GM23338 (cell line): ENCODE measurements at regions not wholly inside any gene's neighbourhood (a gene's known extent, or its start where the extent isn't known, plus 50 kb on each side); places are given as distances from the start of the nearest gene placed in this dataset.

Experiments
- ATAC-seq: fragments of 200-7000 bp; cut with Tn5 transposase; 3 replicates; pipeline ENCODE4 v1.9.1; 2020
- DNase-seq: peaks from one replicate; pipeline ENCODE4 v3.0.0-alpha.2; 2015; ENCODE audit warnings: low spot score
- H2AFZ ChIP-seq: fragments of 200-600 bp; sonication (generic); 2 replicates; pipeline ENCODE4 v1.8.0; 2016; ENCODE audit warnings: antibody characterized with exemption, mild to moderate bottlenecking, moderate library complexity
- H3F3A ChIP-seq: fragments of 200-600 bp; sonication (generic); replicated peaks from 2 replicates; pipeline ENCODE4 v1.8.0; 2017; ENCODE audit warnings: antibody characterized with exemption, mixed run types, low read depth
- H3K27ac ChIP-seq: fragments of 200-600 bp; sonication (generic); 2 replicates; pipeline ENCODE4 v1.6.1; 2016; ENCODE audit warnings: low read depth
- H3K27me3 ChIP-seq: fragments of 200-600 bp; sonication (generic); 2 replicates; pipeline ENCODE4 v1.8.0; 2016; ENCODE audit warnings: mild to moderate bottlenecking, mixed run types, moderate library complexity; ENCODE audit not compliant: insufficient read depth
- H3K36me3 ChIP-seq: fragments of 200-600 bp; sonication (generic); 2 replicates; pipeline ENCODE4 v1.8.0; 2016; ENCODE audit warnings: mild to moderate bottlenecking; ENCODE audit not compliant: insufficient read depth
- H3K4me1 ChIP-seq: fragments of 200-600 bp; sonication (generic); 2 replicates; pipeline ENCODE4 v1.8.0; 2016; ENCODE audit warnings: mild to moderate bottlenecking, moderate library complexity; ENCODE audit not compliant: insufficient read depth
- H3K4me2 ChIP-seq: fragments of 200-600 bp; sonication (generic); 2 replicates; pipeline ENCODE4 v1.7.1; 2017; ENCODE audit warnings: mixed run types
- H3K4me3 ChIP-seq: fragments of 200-600 bp; sonication (generic); 2 replicates; pipeline ENCODE4 v1.6.1; 2016; ENCODE audit warnings: mixed run types
- H3K79me2 ChIP-seq: fragments of 200-600 bp; sonication (generic); replicated peaks from 2 replicates; pipeline ENCODE4 v1.8.0; 2017; ENCODE audit warnings: mild to moderate bottlenecking; ENCODE audit not compliant: insufficient read depth
- H3K9me2 ChIP-seq: fragments of 200-600 bp; sonication (generic); 2 replicates; pipeline ENCODE4 v1.8.0; 2017; ENCODE audit not compliant: insufficient read depth
- H4K20me1 ChIP-seq: fragments of 200-600 bp; sonication (generic); replicated peaks from 2 replicates; pipeline ENCODE4 v1.8.0; 2017; ENCODE audit warnings: mild to moderate bottlenecking; ENCODE audit not compliant: insufficient read depth
- H3K27ac Mint-ChIP-seq: 2 replicates; pipeline ENCODE4 v1.8.0; 2020; ENCODE audit warnings: inconsistent platforms, mild to moderate bottlenecking, moderate library complexity, mixed read lengths
- H3K27me3 Mint-ChIP-seq: 3 replicates; pipeline ENCODE4 v1.8.0; 2022; ENCODE audit warnings: low read depth, mild to moderate bottlenecking, moderate library complexity, mixed read lengths, inconsistent platforms; ENCODE audit not compliant: insufficient read depth, poor library complexity
- H3K36me3 Mint-ChIP-seq: 3 replicates; pipeline ENCODE4 v1.8.0; 2021; ENCODE audit warnings: low read depth, mild to moderate bottlenecking, inconsistent platforms, moderate library complexity, mixed read lengths
- H3K4me1 Mint-ChIP-seq: 3 replicates; pipeline ENCODE4 v1.8.0; 2020; ENCODE audit warnings: mild to moderate bottlenecking, inconsistent platforms, mixed read lengths
- H3K4me3 Mint-ChIP-seq: 3 replicates; pipeline ENCODE4 v1.8.0; 2021; ENCODE audit warnings: moderate library complexity, mild to moderate bottlenecking, inconsistent platforms, mixed read lengths
- H3K9me3 Mint-ChIP-seq: 3 replicates; pipeline ENCODE4 v1.8.0; 2020; ENCODE audit warnings: moderate library complexity, mild to moderate bottlenecking, inconsistent platforms, mixed read lengths
- CREB1 ChIP-seq: fragments of 250-450 bp; sonication (Bioruptor Pico); IDR thresholded peaks from 2 replicates; pipeline ENCODE4 v1.5.0; 2020; ENCODE audit warnings: low read depth, mild to moderate bottlenecking, moderate library complexity
- EZH2 ChIP-seq: fragments of 200-600 bp; sonication (generic); IDR thresholded peaks from one replicate; pipeline ENCODE4 v1.8.0; 2017; ENCODE audit warnings: antibody characterized with exemption, mild to moderate bottlenecking, low read depth; ENCODE audit not compliant: unreplicated experiment
- NANOG ChIP-seq: IDR thresholded peaks from 2 replicates; pipeline ENCODE4 v1.6.1; 2016; ENCODE audit warnings: antibody characterized with exemption, borderline replicate concordance
- POLR2AphosphoS5 ChIP-seq: IDR thresholded peaks from 2 replicates; pipeline ENCODE4 v1.6.1; 2016; ENCODE audit warnings: antibody characterized with exemption, low read depth
- REST ChIP-seq: IDR thresholded peaks from one replicate; pipeline ENCODE4 v1.6.1; 2018; ENCODE audit warnings: antibody characterized with exemption; ENCODE audit not compliant: unreplicated experiment
- ZNF331 ChIP-seq: fragments of 250-450 bp; sonication (Bioruptor Pico); IDR thresholded peaks from 2 replicates; pipeline ENCODE4 v1.5.0; 2020; ENCODE audit warnings: low read depth, mild to moderate bottlenecking, moderate library complexity
- TF ChIP-seq, protein P1 (sequence below): fragments of 250-450 bp; sonication (Bioruptor Pico); IDR thresholded peaks from 2 replicates; pipeline ENCODE4 v1.5.0; 2020; ENCODE audit warnings: mild to moderate bottlenecking, moderate library complexity

DNA sequence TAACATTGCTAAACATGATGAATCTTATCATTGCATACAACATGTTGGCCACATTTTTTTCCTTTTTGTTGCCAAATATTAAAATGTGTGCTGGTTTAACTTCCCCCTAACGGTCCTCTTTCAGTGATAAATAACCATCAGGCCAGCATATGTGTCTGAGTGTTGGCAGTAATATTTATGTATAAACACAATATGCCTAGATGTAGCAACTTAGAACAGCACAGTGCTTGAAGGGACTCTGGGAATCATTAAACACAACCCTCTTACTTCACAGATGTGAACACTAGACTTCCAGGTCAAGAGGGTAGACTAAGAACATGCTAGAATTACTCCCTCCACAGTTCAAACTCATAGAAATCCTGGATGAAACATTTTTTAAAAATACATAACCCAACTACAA is 581.8 kb downstream of the PLPP3 start:
- Mint-ChIP-seq H3K9me3 (peaks cover 20% of the 10 kb centered on the region), H3K4me1 (no peaks in the 10 kb centered on the region), H3K4me3 (no peak overlapping the region), H3K27me3 (peaks cover 4% of the 10 kb centered on the region), H3K36me3 (peaks cover 7% of the 10 kb centered on the region; the same call in 1 of the 3 replicates), H3K27ac (no peak overlapping the region)
- Histone ChIP-seq H2AFZ (no peak overlapping the region), H3K4me3 (no peak overlapping the region), H3K27ac (no peak overlapping the region), H3K36me3 (no peaks in the 10 kb centered on the region), H3K79me2 (no peaks in the 10 kb centered on the region), H4K20me1 (no peaks in the 10 kb centered on the region), H3K4me2 (no peak overlapping the region), H3K9me2 (peaks cover 6% of the 10 kb centered on the region), H3K4me1 (no peaks in the 10 kb centered on the region), H3F3A (no peaks in the 10 kb centered on the region), H3K27me3 (no peaks in the 10 kb centered on the region)
- DNase-seq (no peak), ATAC-seq (no peak)
- TF ChIP-seq REST (no peak), POLR2AphosphoS5 (no peak), ZNF331 (CRISPR knock-in tag) (no peak)

GRCh38 chr1:55993646-55994318 is 585.6 kb downstream of the PLPP3 start:
- Histone ChIP-seq H3K27ac (no peak overlapping the region), H3K79me2 (no peaks in the 10 kb centered on the region), H3F3A (no peaks in the 10 kb centered on the region), H4K20me1 (no peaks in the 10 kb centered on the region), H3K36me3 (no peaks in the 10 kb centered on the region), H3K4me1 (no peaks in the 10 kb centered on the region), H3K9me2 (peaks cover 3% of the 10 kb centered on the region), H2AFZ (no peak overlapping the region), H3K4me2 (no peak overlapping the region), H3K4me3 (no peak overlapping the region), H3K27me3 (peaks cover 1% of the 10 kb centered on the region; the same call in 1 of the 2 replicates)
- Mint-ChIP-seq H3K4me1 (peaks cover 2% of the 10 kb centered on the region; the same call in 1 of the 3 replicates), H3K27ac (no peak overlapping the region), H3K36me3 (peaks cover 7% of the 10 kb centered on the region; the same call in 1 of the 3 replicates), H3K4me3 (no peak overlapping the region), H3K9me3 (peaks cover 20% of the 10 kb centered on the region), H3K27me3 (peaks cover 4% of the 10 kb centered on the region)
- DNase-seq: no peak
- no peak for ATAC-seq
- TF ChIP-seq NANOG (no peak), EZH2 (no peak), CREB1 (CRISPR knock-in tag) (no peak), REST (no peak)
- TF ChIP-seq, protein P1, sequence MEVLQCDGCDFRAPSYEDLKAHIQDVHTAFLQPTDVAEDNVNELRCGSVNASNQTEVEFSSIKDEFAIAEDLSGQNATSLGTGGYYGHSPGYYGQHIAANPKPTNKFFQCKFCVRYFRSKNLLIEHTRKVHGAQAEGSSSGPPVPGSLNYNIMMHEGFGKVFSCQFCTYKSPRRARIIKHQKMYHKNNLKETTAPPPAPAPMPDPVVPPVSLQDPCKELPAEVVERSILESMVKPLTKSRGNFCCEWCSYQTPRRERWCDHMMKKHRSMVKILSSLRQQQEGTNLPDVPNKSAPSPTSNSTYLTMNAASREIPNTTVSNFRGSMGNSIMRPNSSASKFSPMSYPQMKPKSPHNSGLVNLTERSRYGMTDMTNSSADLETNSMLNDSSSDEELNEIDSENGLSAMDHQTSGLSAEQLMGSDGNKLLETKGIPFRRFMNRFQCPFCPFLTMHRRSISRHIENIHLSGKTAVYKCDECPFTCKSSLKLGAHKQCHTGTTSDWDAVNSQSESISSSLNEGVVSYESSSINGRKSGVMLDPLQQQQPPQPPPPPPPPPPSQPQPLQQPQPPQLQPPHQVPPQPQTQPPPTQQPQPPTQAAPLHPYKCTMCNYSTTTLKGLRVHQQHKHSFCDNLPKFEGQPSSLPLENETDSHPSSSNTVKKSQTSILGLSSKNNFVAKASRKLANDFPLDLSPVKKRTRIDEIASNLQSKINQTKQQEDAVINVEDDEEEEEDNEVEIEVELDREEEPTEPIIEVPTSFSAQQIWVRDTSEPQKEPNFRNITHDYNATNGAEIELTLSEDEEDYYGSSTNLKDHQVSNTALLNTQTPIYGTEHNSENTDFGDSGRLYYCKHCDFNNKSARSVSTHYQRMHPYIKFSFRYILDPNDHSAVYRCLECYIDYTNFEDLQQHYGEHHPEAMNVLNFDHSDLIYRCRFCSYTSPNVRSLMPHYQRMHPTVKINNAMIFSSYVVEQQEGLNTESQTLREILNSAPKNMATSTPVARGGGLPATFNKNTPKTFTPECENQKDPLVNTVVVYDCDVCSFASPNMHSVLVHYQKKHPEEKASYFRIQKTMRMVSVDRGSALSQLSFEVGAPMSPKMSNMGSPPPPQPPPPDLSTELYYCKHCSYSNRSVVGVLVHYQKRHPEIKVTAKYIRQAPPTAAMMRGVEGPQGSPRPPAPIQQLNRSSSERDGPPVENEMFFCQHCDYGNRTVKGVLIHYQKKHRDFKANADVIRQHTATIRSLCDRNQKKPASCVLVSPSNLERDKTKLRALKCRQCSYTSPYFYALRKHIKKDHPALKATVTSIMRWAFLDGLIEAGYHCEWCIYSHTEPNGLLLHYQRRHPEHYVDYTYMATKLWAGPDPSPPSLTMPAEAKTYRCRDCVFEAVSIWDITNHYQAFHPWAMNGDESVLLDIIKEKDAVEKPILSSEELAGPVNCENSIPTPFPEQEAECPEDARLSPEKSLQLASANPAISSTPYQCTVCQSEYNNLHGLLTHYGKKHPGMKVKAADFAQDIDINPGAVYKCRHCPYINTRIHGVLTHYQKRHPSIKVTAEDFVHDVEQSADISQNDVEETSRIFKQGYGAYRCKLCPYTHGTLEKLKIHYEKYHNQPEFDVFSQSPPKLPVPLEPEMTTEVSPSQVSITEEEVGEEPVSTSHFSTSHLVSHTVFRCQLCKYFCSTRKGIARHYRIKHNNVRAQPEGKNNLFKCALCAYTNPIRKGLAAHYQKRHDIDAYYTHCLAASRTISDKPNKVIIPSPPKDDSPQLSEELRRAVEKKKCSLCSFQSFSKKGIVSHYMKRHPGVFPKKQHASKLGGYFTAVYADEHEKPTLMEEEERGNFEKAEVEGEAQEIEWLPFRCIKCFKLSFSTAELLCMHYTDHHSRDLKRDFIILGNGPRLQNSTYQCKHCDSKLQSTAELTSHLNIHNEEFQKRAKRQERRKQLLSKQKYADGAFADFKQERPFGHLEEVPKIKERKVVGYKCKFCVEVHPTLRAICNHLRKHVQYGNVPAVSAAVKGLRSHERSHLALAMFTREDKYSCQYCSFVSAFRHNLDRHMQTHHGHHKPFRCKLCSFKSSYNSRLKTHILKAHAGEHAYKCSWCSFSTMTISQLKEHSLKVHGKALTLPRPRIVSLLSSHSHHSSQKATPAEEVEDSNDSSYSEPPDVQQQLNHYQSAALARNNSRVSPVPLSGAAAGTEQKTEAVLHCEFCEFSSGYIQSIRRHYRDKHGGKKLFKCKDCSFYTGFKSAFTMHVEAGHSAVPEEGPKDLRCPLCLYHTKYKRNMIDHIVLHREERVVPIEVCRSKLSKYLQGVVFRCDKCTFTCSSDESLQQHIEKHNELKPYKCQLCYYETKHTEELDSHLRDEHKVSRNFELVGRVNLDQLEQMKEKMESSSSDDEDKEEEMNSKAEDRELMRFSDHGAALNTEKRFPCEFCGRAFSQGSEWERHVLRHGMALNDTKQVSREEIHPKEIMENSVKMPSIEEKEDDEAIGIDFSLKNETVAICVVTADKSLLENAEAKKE: no peak
